HG02623 (cell line): ENCODE measurements at regions not wholly inside any gene's neighbourhood (a gene's known extent, or its start where the extent isn't known, plus 50 kb on each side); places are given as distances from the start of the nearest gene placed in this dataset.

ENCODE experiments used
- ATAC-seq: cut with Tn5 transposase; IDR thresholded peaks from one replicate; pipeline ENCODE4 v1.9.1; 2021; ENCODE audit warnings: moderate library complexity; ENCODE audit not compliant: unreplicated experiment

GRCh38 chr12:91565246-91565645 lies 382.6 kb upstream of the DCN start:
- ATAC-seq: no peak

GRCh38 chr12:91563011-91563765 lies 380.6 kb upstream of the DCN start:
- ATAC-seq: no peak

GRCh38 chr12:91562476-91562875 lies 379.9 kb upstream of the DCN start:
- no peak for ATAC-seq

- no peak for ATAC-seq
Observed at GRCh38 chr12:91561958-91562325, 379.3 kb upstream of the DCN start.

- ATAC-seq: no peak
Observed at GRCh38 chr12:91561301-91561957, 378.8 kb upstream of the DCN start.

- ATAC-seq: no peak
Observed at GRCh38 chr12:91556909-91557308, 374.3 kb upstream of the DCN start.

GRCh38 chr12:91555436-91556415 lies 373.1 kb upstream of the DCN start:
- no peak for ATAC-seq

- no peak for ATAC-seq
Observed at GRCh38 chr12:91551927-91552326, 369.3 kb upstream of the DCN start.

- no peak for ATAC-seq
Observed at GRCh38 chr12:91551242-91551641, 368.6 kb upstream of the DCN start.

GRCh38 chr12:91542666-91543065 lies 360.0 kb upstream of the DCN start:
- ATAC-seq: no peak

GRCh38 chr12:91542067-91542466 lies 359.4 kb upstream of the DCN start:
- ATAC-seq: no peak

- ATAC-seq: no peak
Observed at GRCh38 chr12:91538418-91538817, 355.8 kb upstream of the DCN start.

GRCh38 chr12:91533366-91533765 lies 350.7 kb upstream of the DCN start:
- no peak for ATAC-seq

- ATAC-seq: no peak
Observed at GRCh38 chr12:91529829-91530228, 347.2 kb upstream of the DCN start.

GRCh38 chr12:91523831-91524230 lies 341.2 kb upstream of the DCN start:
- no peak for ATAC-seq

- no peak for ATAC-seq
Observed at GRCh38 chr12:91516695-91517047, 334.1 kb upstream of the DCN start.

GRCh38 chr12:91515944-91516694 lies 333.5 kb upstream of the DCN start:
- ATAC-seq: no peak

GRCh38 chr12:91513313-91513712 lies 330.7 kb upstream of the DCN start:
- ATAC-seq: no peak

- ATAC-seq: no peak
Observed at GRCh38 chr12:91511795-91512420, 329.3 kb upstream of the DCN start.

GRCh38 chr12:91507754-91508153 lies 325.1 kb upstream of the DCN start:
- ATAC-seq: no peak
